ENCODE measurements at regions not wholly inside any gene's neighbourhood (a gene's known extent, or its start where the extent isn't known, plus 50 kb on each side); places are given as distances from the start of the nearest gene placed in this dataset.

DNA sequence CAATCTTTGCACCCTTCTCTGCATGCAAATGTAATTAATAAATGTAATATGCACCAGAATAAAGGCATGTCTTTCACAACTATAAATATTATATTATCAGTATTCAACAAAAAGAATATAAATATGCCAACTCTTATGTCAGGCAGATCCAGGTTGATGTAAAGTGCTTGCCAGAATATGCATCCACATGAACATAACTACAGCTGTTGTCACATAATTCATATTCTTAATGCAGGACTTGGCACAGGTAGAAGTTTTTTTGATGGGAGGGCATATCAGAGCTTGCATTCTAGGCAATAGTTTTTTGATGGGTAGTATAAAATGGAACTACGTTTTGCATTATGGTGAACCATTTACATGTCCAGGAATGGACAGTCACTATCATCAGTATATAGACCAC, 544.3 kb downstream of the ZNF804A start:
- H2AFZ ChIP-seq (replicated peaks; ENCODE audit: low read length, poor library complexity) = no peak overlapping the region
- intact Hi-C loops (cut with micrococcal nuclease) (no loop called here), dilution Hi-C loops (cut with HindIII; ENCODE audit: low sequenced_read_pairs, unreplicated experiment) (no loop called here), in situ Hi-C loops (cut with MboI; ENCODE audit: low sequenced_read_pairs) (no loop called here)
- no peak overlapping the region for H3K14ac ChIP-seq (replicated peaks; ENCODE audit: low read depth, low read length)
- no peak overlapping the region for H3K9ac ChIP-seq (ENCODE audit: low read depth, low read length)
- no peak overlapping the region for H2BK120ac ChIP-seq (ENCODE audit: low read depth, low read length)
- H3K27me3 ChIP-seq (ENCODE audit: control insufficient read depth, insufficient read depth, low read length) = no peaks in the 10 kb centered on the region
- H3K27ac ChIP-seq (ENCODE audit: insufficient read depth, low read length) = no peak overlapping the region
- H3K4me1 ChIP-seq (ENCODE audit: control insufficient read depth, insufficient read depth, low read length) = no peaks in the 10 kb centered on the region
- no peak overlapping the region for H3K56ac ChIP-seq (ENCODE audit: extremely low read depth, insufficient read depth, low read length)
- TF ChIP-seq MAZ (IDR thresholded peaks at IDR 0.05; ENCODE audit: borderline replicate concordance, low read depth, low read length) = no peak
- TF ChIP-seq, protein P1, sequence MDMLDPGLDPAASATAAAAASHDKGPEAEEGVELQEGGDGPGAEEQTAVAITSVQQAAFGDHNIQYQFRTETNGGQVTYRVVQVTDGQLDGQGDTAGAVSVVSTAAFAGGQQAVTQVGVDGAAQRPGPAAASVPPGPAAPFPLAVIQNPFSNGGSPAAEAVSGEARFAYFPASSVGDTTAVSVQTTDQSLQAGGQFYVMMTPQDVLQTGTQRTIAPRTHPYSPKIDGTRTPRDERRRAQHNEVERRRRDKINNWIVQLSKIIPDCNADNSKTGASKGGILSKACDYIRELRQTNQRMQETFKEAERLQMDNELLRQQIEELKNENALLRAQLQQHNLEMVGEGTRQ (IDR thresholded peaks at IDR 0.05; ENCODE audit: low read depth, low read length) = no peak
- no peak for TF ChIP-seq CEBPB (IDR thresholded peaks at IDR 0.05; ENCODE audit: low read depth, low read length)
- TF ChIP-seq, protein P2, sequence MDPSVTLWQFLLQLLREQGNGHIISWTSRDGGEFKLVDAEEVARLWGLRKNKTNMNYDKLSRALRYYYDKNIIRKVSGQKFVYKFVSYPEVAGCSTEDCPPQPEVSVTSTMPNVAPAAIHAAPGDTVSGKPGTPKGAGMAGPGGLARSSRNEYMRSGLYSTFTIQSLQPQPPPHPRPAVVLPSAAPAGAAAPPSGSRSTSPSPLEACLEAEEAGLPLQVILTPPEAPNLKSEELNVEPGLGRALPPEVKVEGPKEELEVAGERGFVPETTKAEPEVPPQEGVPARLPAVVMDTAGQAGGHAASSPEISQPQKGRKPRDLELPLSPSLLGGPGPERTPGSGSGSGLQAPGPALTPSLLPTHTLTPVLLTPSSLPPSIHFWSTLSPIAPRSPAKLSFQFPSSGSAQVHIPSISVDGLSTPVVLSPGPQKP (IDR thresholded peaks at IDR 0.05; ENCODE audit: borderline replicate concordance, low read depth, low read length) = no peak
- no peak for TF ChIP-seq BHLHE40 (IDR thresholded peaks at IDR 0.05; ENCODE audit: low read depth, low read length)
- no CpG with 5 or more reads among the region's 1 CpG for WGBS, 2 experiments (ENCODE audit: extremely low coverage in 2 of 2, insufficient read length in 1 of 2)
- H2BK20ac ChIP-seq (ENCODE audit: low read depth, low read length) = no peak overlapping the region
- no TSS peak for BruUV-seq (replicated peaks)
- H2BK15ac ChIP-seq (ENCODE audit: low read depth, low read length) = no peak overlapping the region
- DNase-seq (no peak), ATAC-seq (ENCODE audit: low read depth) (no peak)
- no peak overlapping the region for H3K4me3 ChIP-seq (ENCODE audit: insufficient read depth, low read depth, low read length)
- no peak overlapping the region for H4K8ac ChIP-seq (ENCODE audit: low read depth in 2 of 2, low read length in 2 of 2)
- H2BK5ac ChIP-seq (ENCODE audit: low read depth, low read length, poor library complexity, severe bottlenecking) = no peak overlapping the region
- H2AK5ac ChIP-seq (ENCODE audit: low read depth, low read length) = no peak overlapping the region
- no peak overlapping the region for H4K5ac ChIP-seq (ENCODE audit: low read depth, low read length)
- POLR2A ChIA-PET (ENCODE audit: unreplicated experiment) = no interaction called here
- no peak overlapping the region for H3K23ac ChIP-seq (ENCODE audit: low read depth, low read length)
- no peak overlapping the region for H2AK9ac ChIP-seq (replicated peaks; ENCODE audit: low read depth, low read length, poor library complexity)
- H4K20me1 ChIP-seq (ENCODE audit: insufficient read depth, low read length) = no peaks in the 10 kb centered on the region
- no peak overlapping the region for H3K4ac ChIP-seq (ENCODE audit: low read depth, low read length)
- H3K9me3 ChIP-seq (ENCODE audit: control insufficient read depth, insufficient read depth, low read length) = peaks cover 16% of the 10 kb centered on the region
- no peak overlapping the region for H3K4me2 ChIP-seq (ENCODE audit: low read depth, low read length)
- no peak overlapping the region for H4K91ac ChIP-seq (ENCODE audit: insufficient read depth, low read depth, low read length)
- no peak overlapping the region for H3K18ac ChIP-seq (ENCODE audit: low read depth, low read length)
- no peaks in the 10 kb centered on the region for H3K9me1 ChIP-seq (ENCODE audit: insufficient read depth, low read length)
- H3K79me1 ChIP-seq (ENCODE audit: low read depth in 1 of 2, low read length in 2 of 2) = no peaks in the 10 kb centered on the region
- CTCF ChIA-PET = interaction anchor here (0.8 kb wide), 1 partner anchor 14 kb away, joined by 3 read pairs; no protein-coding TSS in a partner anchor
- H3K36me3 ChIP-seq (ENCODE audit: control insufficient read depth, insufficient read depth, low read length) = no peaks in the 10 kb centered on the region

Measured in IMR-90 (cell line).